ENCODE measurements at regions not wholly inside any gene's neighbourhood (a gene's known extent, or its start where the extent isn't known, plus 50 kb on each side); places are given as distances from the start of the nearest gene placed in this dataset.

- TF ChIP-seq CTCF (IDR thresholded peaks at IDR 0.05): no peak
- 83 to 88% methylated on average over 2 of the region's 2 CpGs for WGBS, 2 donors
- Histone ChIP-seq H3K27ac (no peak overlapping the region), H3K4me3 (no peak overlapping the region), H3K36me3 (no peaks in the 10 kb centered on the region), H3K9me3 (peaks cover 0 to 15% (median 0%) of the 10 kb centered on the region in 11 donors), H3K27me3 (no peaks in the 10 kb centered on the region), H3K4me1 (no peaks in the 10 kb centered on the region)
- intact Hi-C loops (cut with DNase I): no loop called here
- ATAC-seq (no peak), DNase-seq (no peak)
Observed at GRCh38 chr2:67057901-67058703, 339.0 kb upstream of the ETAA1 start.

GRCh38 chr2:67065046-67065445, 332.1 kb upstream of the ETAA1 start:
- no peaks in the 10 kb centered on the region for H3K36me3 ChIP-seq
- 65 to 76% methylated on average over 4 of the region's 4 CpGs for WGBS, 2 donors
- no peak overlapping the region for H3K4me3 ChIP-seq
- TF ChIP-seq CTCF (IDR thresholded peaks at IDR 0.05): no peak
- DNase-seq (no peak), ATAC-seq (no peak)
- intact Hi-C loops (cut with DNase I): no loop called here
- peaks cover 0 to 10% (median 0%) of the 10 kb centered on the region in 7 donors for H3K27me3 ChIP-seq
- no peak overlapping the region for H3K27ac ChIP-seq
- peaks cover 0 to 8% (median 0%) of the 10 kb centered on the region in 11 donors for H3K9me3 ChIP-seq
- no peaks in the 10 kb centered on the region for H3K4me1 ChIP-seq

- Histone ChIP-seq H3K9me3 (peaks cover 0 to 2% (median 0%) of the 10 kb centered on the region in 11 donors), H3K27ac (no peak overlapping the region), H3K36me3 (no peaks in the 10 kb centered on the region), H3K4me3 (no peak overlapping the region), H3K27me3 (peaks cover 0 to 10% (median 0%) of the 10 kb centered on the region in 7 donors), H3K4me1 (no peaks in the 10 kb centered on the region)
- ATAC-seq (no peak), DNase-seq (no peak)
- intact Hi-C loops (cut with DNase I): no loop called here
- no peak for TF ChIP-seq CTCF (IDR thresholded peaks at IDR 0.05)
- WGBS, 2 donors: 91 to 97% methylated on average over 3 of the region's 3 CpGs
Observed at GRCh38 chr2:67066782-67067181, 330.4 kb upstream of the ETAA1 start.

- H3K4me3 ChIP-seq: no peak overlapping the region
- DNase-seq: no peak
- TF ChIP-seq CTCF (IDR thresholded peaks at IDR 0.05): no peak
- peaks cover 0 to 10% (median 0%) of the 10 kb centered on the region in 7 donors for H3K27me3 ChIP-seq
- no peak for ATAC-seq
- no peaks in the 10 kb centered on the region for H3K4me1 ChIP-seq
- no peak overlapping the region for H3K27ac ChIP-seq
- no peaks in the 10 kb centered on the region for H3K36me3 ChIP-seq
- intact Hi-C loops (cut with DNase I): no loop called here
- H3K9me3 ChIP-seq: peaks cover 0 to 2% (median 0%) of the 10 kb centered on the region in 11 donors
Observed at GRCh38 chr2:67067656-67068055, 329.5 kb upstream of the ETAA1 start.
